ENCODE measurements at regions not wholly inside any gene's neighbourhood (a gene's known extent, or its start where the extent isn't known, plus 50 kb on each side); places are given as distances from the start of the nearest gene placed in this dataset.
"Not testable (repeated sequence)": the region's sequence is repeated elsewhere in the genome, so short reads cannot be mapped to it uniquely, and the experiment has no call there.

DNA sequence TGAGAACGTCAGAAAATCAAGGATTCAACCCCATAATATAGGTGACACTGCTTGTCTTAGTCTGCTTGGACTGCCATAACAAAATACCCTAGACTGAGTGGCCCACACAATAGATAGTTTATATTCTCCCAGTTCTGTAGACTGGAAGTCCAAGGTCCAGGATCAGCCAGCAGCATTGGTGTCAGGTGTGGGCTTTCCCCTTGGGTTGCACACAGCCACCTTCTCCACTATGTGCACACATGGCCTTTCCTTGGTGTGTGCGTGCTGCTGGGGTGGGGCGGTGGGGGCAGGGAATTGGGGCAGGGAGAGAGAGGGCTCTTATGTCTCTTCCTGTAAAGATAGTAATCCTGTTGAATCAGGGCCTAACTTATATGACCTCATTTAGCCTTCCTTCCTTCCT lies 106.4 kb downstream of the SLC25A47 start:
- DNase-seq (ENCODE audit: low read depth), result no peak
- TF ChIP-seq, protein P1, sequence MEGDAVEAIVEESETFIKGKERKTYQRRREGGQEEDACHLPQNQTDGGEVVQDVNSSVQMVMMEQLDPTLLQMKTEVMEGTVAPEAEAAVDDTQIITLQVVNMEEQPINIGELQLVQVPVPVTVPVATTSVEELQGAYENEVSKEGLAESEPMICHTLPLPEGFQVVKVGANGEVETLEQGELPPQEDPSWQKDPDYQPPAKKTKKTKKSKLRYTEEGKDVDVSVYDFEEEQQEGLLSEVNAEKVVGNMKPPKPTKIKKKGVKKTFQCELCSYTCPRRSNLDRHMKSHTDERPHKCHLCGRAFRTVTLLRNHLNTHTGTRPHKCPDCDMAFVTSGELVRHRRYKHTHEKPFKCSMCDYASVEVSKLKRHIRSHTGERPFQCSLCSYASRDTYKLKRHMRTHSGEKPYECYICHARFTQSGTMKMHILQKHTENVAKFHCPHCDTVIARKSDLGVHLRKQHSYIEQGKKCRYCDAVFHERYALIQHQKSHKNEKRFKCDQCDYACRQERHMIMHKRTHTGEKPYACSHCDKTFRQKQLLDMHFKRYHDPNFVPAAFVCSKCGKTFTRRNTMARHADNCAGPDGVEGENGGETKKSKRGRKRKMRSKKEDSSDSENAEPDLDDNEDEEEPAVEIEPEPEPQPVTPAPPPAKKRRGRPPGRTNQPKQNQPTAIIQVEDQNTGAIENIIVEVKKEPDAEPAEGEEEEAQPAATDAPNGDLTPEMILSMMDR (IDR thresholded peaks at IDR 0.05; ENCODE audit: insufficient read depth, low read depth, low read length), result no peak
- H3K4me3 ChIP-seq (ENCODE audit: low read depth, low read length), result no peak overlapping the region

DNA sequence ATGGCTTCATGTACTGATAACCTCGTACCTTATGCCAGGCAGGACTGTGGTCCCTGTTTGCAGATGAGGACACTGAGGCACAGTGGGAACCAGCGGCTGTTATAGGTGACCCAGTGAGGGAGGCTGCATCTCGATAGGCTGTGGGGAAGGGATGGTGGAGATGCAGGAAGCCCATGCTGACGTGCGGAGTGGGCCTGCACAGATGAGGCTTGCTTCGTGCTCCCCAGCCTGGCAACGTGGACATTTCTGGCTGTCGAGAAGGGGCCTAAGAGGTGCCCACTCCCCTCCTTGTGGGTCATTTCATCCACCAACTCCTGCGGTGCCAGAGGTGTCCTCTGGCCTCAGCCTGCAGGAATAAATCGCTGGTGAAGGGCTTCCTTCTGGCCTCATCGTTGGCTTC lies 107.4 kb downstream of the SLC25A47 start:
- TF ChIP-seq, protein P1 (IDR thresholded peaks at IDR 0.05; ENCODE audit: insufficient read depth, low read depth, low read length), result no peak
- DNase-seq (ENCODE audit: low read depth), result no peak
- H3K4me3 ChIP-seq (ENCODE audit: low read depth, low read length), result no peak overlapping the region

DNA sequence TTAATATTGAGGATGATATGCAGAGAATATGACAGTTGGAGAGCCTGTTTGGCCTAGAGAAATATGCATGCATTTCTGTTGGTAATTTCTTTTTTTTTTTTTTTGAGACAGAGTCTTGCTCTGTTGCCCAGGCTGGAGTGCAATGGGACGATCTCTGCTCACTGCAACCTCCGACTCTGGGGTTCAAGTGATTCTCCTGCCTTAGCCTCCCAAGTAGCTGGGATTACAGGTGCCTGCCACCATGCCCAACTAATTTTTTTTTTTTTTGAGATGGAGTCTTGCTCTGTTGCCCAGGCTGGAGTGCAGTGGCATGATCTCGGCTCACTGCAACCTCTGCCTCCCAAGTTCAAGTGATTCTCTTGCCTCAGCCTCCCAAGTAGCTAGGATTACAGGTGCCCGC lies 108.3 kb downstream of the SLC25A47 start:
- DNase-seq (ENCODE audit: low read depth); H3K4me3 ChIP-seq (ENCODE audit: low read depth, low read length): not testable (repeated sequence)

DNA sequence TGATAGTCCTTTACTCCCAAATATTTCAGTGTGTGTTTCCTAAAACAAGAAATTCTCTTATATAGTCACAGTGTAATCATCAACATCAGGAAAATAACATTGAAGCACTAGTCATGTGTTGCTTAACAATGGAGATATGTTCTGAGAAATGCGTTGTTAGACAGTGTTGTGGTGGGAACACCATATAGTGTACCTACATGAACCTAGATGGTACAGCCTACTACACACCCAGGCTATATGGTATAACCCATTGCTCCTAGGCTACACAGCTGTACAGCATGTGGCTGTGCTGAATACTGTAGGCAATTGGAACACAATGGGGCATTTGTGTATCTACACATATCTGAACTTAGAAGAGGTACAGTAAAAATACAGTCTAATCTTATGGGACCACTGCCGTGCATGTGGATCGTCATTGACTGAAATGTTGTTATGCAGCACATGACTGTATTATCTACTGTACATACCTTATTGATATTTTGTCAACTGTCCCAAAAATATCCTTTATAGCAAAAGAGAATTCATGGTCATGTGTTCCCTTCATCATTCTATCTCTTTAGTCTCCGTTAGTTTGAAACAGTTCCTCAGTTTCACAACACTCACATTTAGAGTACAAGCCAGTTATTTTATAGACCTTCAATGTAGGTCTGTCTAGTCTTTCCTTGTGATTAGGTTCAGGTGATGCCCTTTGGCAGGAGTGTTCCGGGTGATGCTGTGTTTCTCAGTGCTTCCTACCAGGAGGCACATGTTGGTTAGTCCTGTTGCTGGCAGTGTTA lies 109.7 kb downstream of the SLC25A47 start:
- H3K4me3 ChIP-seq (ENCODE audit: low read depth, low read length), result no peak overlapping the region
- DNase-seq (ENCODE audit: low read depth), result no peak
- TF ChIP-seq, protein P1 (IDR thresholded peaks at IDR 0.05; ENCODE audit: insufficient read depth, low read depth, low read length), result no peak

DNA sequence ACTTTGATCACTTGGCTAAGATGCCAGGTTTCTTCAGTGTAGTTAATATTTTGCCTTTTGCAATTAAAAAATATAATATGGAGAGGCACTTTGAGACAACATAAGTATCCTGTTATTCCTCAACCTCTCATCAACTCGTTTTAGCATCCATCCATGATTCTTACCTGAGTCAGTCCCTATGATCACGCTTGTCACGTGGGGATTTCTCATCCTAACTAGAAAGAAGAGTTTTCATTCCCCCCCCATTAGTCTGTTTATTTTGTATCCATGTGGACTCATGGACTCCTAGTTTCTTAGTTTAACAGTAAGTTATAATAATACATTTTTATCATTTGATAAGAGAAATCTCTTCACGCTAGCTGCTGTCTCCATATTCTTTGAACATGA lies 110.3 kb downstream of the SLC25A47 start:
- no peak for DNase-seq (ENCODE audit: low read depth)
- TF ChIP-seq, protein P1 (IDR thresholded peaks at IDR 0.05; ENCODE audit: insufficient read depth, low read depth, low read length), result no peak
- no peak overlapping the region for H3K4me3 ChIP-seq (ENCODE audit: low read depth, low read length)

DNA sequence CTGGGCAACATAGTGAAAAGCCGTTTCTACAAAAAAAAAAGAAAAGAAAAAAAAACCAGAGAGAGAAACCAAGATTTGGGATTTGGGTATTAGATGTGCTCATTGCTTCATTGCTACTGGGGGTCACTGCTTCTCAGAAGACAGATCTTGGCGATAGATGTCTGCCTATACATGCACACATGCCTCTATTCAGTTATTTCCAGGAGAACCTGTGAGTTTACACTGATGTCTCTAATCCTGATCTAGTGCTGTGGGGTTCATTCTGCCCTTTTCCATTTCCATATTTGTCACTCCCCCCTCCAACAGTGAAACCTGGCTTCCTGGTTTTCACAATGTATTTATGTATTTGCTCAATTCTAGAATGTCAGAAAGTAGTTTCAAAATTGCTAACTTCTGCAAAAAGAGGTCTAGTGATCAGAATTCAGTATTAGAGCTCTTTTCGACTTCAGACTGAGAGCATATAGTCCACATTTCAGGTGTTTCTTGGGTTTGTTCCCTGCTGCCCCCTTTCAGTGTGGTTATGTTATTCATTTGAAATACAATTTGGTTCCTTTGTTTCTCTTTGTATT lies 111.0 kb downstream of the SLC25A47 start:
- TF ChIP-seq, protein P1 (IDR thresholded peaks at IDR 0.05; ENCODE audit: insufficient read depth, low read depth, low read length), result no peak
- H3K4me3 ChIP-seq (ENCODE audit: low read depth, low read length), result no peak overlapping the region
- no peak for DNase-seq (ENCODE audit: low read depth)

DNA sequence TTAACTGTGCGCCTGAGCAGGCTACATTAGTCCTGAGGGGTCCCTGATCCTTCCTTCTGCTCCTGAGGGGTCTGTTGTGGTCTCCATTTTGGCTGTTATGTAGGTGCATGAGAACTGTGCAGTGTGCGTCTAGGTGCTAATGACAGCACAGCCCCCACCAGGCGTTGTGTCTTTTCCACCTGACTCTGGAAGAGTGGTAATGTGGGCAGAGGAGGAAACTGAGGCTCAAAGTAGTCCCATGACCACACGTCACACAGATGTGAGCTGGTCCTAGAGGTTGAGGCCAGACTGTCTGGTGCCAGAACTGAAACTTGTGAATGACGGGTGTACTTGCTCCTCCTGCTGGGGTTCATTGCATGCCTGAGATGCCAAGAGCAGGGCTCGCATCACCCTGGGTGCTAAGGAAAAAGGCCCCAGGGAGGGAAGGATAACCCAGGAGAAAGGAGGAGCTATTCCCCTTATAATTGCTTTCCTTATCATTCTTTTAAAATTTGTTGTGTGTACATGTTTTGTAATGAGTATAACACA lies 111.8 kb downstream of the SLC25A47 start:
- H3K4me3 ChIP-seq (ENCODE audit: low read depth, low read length), result no peak overlapping the region
- no peak for DNase-seq (ENCODE audit: low read depth)
- TF ChIP-seq, protein P1 (IDR thresholded peaks at IDR 0.05; ENCODE audit: insufficient read depth, low read depth, low read length), result no peak
